HG03342 (cell line): ENCODE measurements at regions not wholly inside any gene's neighbourhood (a gene's known extent, or its start where the extent isn't known, plus 50 kb on each side); places are given as distances from the start of the nearest gene placed in this dataset.
A peak's percentile ranks its signal among the peaks of the same experiment; 100 is the strongest.
"Not testable (repeated sequence)": the region's sequence is repeated elsewhere in the genome, so short reads cannot be mapped to it uniquely, and the experiment has no call there.

Source experiments
- ATAC-seq: cut with Tn5 transposase; IDR thresholded peaks from one replicate; pipeline ENCODE4 v1.9.1; 2021; ENCODE audit warnings: mild to moderate bottlenecking, moderate library complexity; ENCODE audit not compliant: unreplicated experiment

DNA sequence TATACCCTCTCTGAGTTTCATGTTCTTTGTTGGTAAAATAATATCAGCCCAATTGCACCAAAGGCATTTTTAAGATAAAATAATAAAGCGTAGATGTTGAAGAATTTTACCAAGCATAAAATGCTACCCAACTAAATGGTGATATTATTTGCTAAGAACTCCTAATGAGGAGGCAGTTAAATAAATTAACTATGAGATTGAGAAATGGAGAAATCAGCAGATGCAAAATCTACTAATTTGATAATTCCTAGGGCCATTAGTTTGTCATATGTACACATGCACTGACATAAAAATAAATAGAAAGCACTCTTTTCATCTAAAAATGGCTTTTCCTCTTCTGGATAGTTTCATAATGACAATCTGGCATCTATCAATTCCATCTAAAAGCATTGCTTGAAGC lies 681.5 kb upstream of the FAM98A start:
- no peak for ATAC-seq

GRCh38 chr2:34266908-34267697 lies 668.0 kb upstream of the FAM98A start:
- peak; percentile 96 for ATAC-seq

DNA sequence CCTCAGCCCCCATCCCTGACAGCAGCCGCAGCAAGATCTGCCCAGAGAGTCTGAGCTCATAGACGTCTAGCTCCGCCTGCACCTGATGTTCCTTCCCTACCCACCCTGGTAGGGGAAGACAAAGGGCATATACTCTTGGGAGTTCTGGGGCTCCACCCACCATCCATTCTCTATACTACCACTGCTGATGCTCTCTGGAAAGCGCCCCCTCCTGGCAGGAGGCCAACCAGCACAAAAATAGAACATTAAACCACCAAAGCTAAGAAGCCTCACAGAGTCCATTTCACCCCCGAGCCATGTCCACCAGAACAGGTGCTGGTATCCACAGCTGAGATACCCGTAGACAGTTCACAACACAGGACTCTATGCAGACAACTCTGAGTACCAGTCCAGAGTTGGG lies 662.6 kb upstream of the FAM98A start:
- ATAC-seq = no peak

- no peak for ATAC-seq
Measured at GRCh38 chr2:34254272-34254878, 655.3 kb upstream of the FAM98A start.

DNA sequence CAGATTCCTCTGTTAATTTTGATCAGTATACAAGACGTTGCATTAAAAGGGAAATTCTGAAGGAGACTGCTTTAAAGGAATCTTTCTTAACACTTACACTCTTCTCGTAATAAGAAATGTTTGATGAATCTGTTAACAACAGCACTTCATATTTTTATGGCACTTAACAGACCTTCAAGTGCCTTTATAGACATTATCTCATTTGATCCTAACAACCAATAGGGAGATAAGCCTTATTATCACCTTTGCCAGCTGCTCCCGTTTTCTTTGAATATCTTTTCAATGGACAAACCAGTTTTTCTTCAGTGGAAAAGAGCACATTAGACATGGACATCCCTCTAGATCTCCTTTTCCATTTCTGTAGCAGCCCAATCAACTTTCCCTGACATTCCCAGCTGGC lies 653.0 kb upstream of the FAM98A start:
- no peak for ATAC-seq

- no peak for ATAC-seq
Measured at GRCh38 chr2:34251578-34251977, 652.5 kb upstream of the FAM98A start.

DNA sequence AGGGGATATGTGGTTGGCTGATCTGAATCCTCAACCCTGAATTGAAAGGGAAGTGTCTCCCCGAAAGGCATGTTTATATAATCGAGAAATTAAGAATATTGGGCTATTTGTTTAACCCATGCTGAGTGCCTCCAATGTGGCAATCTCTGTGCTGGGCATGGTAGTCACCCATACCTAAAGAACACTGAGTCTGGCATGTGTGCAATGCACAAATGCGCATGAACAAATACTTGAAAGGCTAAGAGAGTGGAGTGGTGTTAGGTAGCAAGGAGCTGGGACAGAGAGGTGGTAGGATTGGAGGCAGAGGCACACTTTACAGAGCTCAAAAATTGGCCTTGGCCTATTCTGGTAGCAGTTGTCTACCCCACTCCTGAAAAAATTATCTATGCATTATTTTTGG lies 645.1 kb upstream of the FAM98A start:
- ATAC-seq = no peak

DNA sequence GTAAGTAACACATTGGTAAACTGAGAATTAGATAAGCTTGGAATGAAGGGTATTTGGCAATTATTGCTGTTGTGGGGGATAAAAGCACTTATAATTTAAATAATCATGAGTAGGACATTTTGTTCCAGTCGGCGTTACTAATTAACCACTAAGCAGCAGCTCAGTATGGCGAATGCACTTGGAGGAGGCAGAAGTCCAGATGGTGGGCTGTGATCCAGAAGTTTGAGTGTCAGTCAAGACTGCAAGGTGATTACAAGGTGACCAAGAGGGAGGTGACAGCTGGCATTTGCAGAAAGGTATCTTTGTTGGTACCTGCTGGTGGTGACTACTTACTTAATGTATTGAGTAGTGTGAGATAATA lies 643.6 kb upstream of the FAM98A start:
- ATAC-seq = no peak

GRCh38 chr2:34241905-34242762 lies 643.0 kb upstream of the FAM98A start:
- no peak for ATAC-seq

GRCh38 chr2:34239511-34239910 lies 640.4 kb upstream of the FAM98A start:
- ATAC-seq = no peak

DNA sequence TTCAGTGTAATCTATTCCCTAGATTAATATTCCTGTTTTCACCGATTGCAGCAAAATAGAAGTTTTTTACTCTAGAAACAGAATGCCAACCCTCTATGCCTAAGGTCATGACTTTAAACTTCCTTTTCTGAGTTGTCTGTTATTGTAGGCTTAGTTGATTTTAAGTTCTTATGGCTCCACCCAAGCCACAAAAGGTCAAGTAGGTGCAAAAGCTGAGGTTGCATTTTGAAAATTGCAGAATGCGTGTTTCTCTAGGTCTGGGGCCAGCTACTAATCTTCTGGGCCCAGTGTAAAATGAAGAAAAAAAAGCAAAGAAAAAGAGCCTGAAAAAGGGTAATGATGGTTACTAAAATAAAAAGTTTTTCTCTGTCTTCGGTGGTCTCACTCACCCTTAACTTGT lies 635.7 kb upstream of the FAM98A start:
- ATAC-seq = no peak

DNA sequence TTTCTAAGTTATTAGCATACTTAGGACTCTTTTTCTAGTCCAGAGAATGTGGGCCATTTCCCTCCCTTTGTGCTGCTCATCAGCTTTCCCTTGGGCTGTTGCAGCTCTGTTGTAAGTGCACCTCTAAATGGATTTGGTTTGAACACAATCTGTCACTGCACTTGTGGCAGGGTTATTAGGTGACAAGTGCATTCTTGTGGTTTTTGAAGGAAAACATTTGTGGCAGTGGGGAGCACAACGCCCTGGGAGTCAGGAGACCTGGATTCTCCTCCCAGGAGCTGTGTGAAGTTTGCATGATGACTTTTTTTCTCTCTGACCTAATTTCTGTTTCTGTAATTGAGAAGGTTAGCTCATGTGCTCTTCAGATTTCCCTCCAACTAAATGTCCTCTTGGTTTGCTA lies 630.9 kb upstream of the FAM98A start:
- no peak for ATAC-seq

DNA sequence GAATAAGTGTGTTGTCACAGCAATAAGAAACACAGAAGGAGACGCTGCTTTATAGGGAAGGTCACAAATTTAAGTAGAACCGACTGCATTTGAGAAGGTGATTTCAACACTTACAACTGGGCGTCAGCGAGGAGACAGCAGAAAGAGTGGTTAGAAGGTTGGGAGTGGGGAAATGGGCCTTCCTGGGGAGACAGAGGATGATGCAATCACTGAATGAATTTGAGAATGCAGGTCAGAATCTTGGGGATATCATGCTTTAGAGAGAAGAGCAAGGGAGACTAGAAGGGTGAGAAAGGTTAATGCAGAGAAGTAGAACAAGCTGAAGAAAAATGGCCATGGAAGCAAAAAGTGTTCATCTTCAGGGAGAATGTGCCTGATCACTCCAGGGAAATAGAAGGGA lies 616.1 kb upstream of the FAM98A start:
- no peak for ATAC-seq

DNA sequence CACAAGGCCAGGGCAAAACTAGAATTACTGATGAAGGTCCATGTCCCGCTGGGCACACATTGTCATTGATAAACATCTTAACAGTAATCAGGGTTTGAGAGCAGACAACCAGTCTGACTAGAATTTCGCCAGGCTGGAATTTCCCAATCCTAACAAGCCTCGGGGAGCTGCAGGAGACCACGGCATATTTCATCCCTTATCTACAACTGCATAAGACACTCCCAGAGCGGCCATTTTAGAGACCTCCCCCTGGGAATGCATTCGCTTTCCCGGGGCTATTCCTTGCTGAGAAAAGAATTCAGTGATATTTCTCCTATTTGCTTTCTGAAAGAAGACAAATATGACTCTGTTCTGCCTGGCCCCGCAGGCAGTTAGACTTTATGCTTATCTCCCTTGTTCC lies 611.3 kb upstream of the FAM98A start:
- not testable (repeated sequence) for ATAC-seq

DNA sequence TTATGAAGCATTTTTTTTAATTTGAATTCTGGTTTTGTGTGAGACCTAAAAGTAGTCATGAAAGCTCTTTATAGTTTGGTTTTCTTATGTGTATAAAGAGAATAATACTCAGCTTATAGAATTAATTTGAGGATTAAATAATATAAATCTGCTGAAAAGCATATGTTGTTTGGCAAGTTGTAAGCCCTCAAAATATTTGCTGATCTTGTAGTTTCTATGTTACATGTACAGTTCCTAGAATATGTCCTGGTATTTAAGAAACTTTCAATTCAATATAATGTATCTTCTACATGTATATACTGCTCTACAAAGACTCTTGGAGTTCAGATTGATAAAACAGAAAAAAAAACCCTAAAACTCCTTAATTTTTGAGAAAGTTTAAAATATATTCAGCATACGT lies 605.5 kb upstream of the FAM98A start:
- ATAC-seq = no peak

DNA sequence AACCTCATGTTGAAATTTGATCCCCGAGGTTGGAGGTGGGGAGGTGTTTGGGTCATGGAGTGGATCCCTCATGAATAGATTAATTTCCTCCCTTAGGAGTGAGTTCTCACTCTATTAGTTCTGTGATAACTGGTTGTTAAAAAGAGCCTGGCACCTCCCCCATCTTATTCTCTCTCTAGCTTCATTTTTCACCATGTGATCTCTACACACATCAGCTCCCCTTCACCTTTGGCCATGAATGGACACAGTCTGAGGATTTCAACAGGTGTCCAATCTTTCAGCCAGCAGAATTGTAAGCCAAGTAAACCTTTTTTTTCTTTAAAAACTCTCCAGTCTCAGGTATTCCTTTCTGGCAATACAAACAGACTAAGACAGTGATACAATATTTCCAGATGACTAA lies 602.0 kb upstream of the FAM98A start:
- ATAC-seq = no peak

DNA sequence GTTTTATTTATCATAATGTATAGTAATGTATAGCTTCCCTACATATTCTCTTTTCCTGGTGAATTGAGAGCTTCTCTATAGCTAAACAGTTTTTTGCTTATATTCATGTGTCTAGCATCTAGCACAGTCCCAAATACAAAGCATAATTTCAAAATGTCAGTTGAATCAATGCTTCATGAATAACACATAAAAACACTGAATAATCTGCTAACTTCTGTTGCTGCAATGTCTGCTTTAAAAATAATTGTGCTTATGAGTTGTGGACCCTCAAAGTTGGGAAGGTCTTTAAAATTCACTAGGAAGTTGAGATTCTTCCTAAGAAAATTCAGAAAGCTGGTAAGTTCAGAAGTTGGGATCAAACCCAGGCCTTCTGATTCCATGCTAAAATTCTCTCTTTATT lies 600.9 kb upstream of the FAM98A start:
- no peak for ATAC-seq

DNA sequence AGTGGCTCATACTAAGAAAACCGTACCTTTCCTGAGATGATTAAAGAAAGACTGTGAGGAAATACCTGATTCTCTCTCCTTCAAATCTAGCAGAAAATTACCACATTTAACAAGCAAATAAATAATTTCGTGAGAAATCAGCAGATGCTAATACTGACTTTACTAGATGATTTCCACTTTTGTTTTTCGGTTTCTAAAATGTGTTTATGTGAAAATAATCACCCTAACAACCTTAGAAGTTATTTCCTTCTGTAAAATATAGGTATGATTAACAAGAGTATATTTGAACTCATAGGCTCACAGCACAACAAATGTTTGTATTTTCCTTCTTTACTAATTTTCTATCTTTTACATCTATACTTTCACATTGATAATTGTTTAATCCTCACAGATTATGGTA lies 594.1 kb upstream of the FAM98A start:
- no peak for ATAC-seq

DNA sequence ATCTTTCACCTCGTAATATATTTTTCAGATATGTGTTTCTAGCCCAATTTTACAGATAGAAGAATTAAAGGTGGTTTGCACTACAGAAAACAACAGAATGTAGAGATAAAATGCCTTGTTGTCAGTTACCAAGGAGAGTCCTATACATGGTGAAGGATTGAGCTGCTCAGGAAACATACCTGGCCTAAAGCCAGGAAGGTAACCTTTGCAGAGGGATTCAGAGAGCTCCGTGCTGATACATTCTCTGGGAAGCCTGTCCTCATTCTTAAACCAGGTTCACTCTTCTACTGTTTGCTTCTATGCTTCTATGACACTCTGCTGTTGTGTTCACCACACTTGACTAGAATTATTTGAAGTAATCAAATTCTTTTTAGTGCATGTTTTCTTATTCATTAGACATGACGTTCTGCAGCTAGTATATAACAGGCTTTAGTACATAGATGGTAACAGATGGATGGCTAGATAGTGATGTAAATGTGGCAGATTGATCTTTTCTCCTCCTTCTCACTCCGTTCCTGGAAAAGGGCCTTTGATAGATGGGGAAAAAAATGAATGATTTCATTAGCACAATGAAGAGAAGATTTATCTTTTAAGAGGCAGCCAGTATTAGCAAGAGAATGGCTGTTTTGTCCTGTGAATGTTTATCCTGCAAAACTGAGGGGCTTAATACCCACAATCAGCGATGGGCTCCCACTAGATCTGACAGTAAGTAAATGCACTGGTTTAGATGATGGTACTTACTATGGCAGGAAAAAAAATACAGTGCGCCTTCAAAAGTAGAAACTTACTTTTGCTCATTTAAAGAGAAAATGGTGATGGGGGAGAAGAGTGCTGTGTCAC lies 589.6 kb upstream of the FAM98A start:
- ATAC-seq = no peak

DNA sequence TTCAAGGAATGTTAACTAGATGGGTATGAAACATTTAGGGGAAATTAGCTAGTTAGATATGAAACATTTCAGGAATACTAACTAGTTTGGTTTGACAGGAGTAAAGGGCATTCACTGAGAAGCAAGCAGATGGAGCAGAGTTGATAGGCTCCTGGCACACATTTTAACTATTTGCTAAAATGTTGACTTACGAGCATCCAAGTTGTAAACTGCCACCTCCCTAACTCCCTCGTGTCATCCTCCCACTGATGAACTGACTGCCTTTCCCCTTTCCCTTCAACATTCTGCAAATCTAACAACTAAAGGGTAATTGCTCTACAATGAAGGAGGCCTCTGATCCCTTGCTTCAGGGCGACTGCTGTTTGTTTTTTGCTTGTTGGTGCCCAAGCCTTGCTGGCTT lies 580.4 kb upstream of the FAM98A start:
- no peak for ATAC-seq

- ATAC-seq = no peak
Measured at GRCh38 chr2:34178482-34178881, 579.4 kb upstream of the FAM98A start.
